ENCODE measurements at regions not wholly inside any gene's neighbourhood (a gene's known extent, or its start where the extent isn't known, plus 50 kb on each side); places are given as distances from the start of the nearest gene placed in this dataset.

DNA sequence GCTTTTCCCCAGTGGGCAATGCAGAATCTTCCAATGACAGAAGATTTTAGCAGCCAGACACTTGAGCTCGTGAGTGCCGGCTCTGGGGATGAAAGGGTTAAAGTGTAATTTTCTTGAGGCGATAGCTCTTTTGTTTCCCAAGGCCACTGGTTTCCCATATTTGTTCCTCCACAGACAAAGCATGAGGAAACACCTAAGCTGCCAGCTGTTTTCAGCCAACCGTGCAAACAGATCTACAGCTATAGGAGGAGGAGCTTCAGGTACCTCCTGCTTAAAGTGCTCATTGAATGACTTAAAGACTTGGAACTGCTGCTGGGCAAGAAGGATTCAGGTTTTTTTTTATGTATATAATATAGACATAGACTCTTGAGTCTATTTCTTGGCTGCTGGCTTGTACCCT lies 1311.5 kb downstream of the TMEM121 start:
- TF ChIP-seq, protein P1, sequence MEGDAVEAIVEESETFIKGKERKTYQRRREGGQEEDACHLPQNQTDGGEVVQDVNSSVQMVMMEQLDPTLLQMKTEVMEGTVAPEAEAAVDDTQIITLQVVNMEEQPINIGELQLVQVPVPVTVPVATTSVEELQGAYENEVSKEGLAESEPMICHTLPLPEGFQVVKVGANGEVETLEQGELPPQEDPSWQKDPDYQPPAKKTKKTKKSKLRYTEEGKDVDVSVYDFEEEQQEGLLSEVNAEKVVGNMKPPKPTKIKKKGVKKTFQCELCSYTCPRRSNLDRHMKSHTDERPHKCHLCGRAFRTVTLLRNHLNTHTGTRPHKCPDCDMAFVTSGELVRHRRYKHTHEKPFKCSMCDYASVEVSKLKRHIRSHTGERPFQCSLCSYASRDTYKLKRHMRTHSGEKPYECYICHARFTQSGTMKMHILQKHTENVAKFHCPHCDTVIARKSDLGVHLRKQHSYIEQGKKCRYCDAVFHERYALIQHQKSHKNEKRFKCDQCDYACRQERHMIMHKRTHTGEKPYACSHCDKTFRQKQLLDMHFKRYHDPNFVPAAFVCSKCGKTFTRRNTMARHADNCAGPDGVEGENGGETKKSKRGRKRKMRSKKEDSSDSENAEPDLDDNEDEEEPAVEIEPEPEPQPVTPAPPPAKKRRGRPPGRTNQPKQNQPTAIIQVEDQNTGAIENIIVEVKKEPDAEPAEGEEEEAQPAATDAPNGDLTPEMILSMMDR (IDR thresholded peaks at IDR 0.05; ENCODE audit: low read depth, low read length, poor library complexity, severe bottlenecking) = no peak
- no peak for TF ChIP-seq EZH2phosphoT487 (IDR thresholded peaks at IDR 0.05; ENCODE audit: borderline replicate concordance, low read length)
- no peak overlapping the region for H3K4me3 ChIP-seq (ENCODE audit: low read length)
- H3K36me3 ChIP-seq (ENCODE audit: control insufficient read depth, low read length) = peaks cover 2% of the 10 kb centered on the region; the same call in 1 of the 2 replicates
- peaks cover 10% of the 10 kb centered on the region for H3K4me1 ChIP-seq (ENCODE audit: control insufficient read depth, low read length)
- H3F3A ChIP-seq (ENCODE audit: control insufficient read depth, insufficient read depth) = no peaks in the 10 kb centered on the region
- H3K27me3 ChIP-seq (ENCODE audit: control insufficient read depth, low read length) = no peaks in the 10 kb centered on the region
- H4K20me1 ChIP-seq (ENCODE audit: control insufficient read depth, insufficient read depth, low read depth, low read length) = no peaks in the 10 kb centered on the region
- no peaks in the 10 kb centered on the region for H3K79me2 ChIP-seq (ENCODE audit: control insufficient read depth, low read length)
- no peak overlapping the region for H3K27ac ChIP-seq (ENCODE audit: low read depth, low read length)
- peaks cover 20% of the 10 kb centered on the region for H3K9me3 ChIP-seq (ENCODE audit: control insufficient read depth, insufficient read depth, low read length)
- H3K4me2 ChIP-seq (ENCODE audit: low read length) = no peak overlapping the region
- no peaks in the 10 kb centered on the region for H3K9me2 ChIP-seq (replicated peaks; ENCODE audit: control insufficient read depth, low read length)

DNA sequence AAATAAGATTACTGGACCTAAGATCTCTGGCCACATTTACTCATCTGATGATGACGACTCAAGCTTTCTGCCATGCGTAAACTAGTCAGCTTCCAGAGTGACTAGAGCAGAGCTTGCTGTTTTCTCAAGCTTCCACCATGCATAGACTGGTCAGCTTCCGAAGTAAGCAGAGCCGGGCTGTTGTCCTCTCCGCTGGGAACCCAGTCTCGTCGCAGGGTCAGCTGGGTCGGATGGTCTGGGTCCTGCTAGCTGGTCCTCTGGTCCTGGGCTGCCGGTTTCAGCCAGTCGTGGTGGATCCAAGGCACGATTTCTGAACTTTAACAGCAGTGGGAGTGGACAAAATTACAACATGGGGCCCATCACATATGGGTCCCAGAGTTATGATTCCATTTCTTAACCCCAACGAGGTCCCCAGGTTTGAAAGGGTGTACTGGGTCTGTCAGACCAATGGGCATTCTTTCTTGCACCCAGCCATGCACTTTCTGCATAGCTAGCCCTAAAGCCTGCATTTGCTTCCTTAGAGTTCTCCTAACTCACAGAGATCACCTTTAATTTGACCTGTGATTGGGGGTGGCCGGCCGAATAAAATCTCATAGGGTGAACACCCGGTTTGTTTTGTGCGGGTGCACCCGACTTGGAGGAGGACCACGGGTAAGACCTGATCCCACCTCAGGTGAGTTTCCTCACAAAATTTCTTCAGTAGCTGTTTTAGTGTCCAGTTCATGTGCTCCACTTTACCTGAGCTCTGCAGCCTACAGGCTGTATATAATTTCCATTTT lies 1312.8 kb downstream of the TMEM121 start:
- Histone ChIP-seq H3K27ac (ENCODE audit: low read depth, low read length) (no peak overlapping the region), H3K9me2 (replicated peaks; ENCODE audit: control insufficient read depth, low read length) (no peaks in the 10 kb centered on the region), H3K27me3 (ENCODE audit: control insufficient read depth, low read length) (no peaks in the 10 kb centered on the region), H3K4me1 (ENCODE audit: control insufficient read depth, low read length) (peaks cover 22% of the 10 kb centered on the region), H3K4me2 (ENCODE audit: low read length) (no peak overlapping the region), H4K20me1 (ENCODE audit: control insufficient read depth, insufficient read depth, low read depth, low read length) (no peaks in the 10 kb centered on the region), H3F3A (ENCODE audit: control insufficient read depth, insufficient read depth) (no peaks in the 10 kb centered on the region), H3K4me3 (ENCODE audit: low read length) (no peak overlapping the region), H3K79me2 (ENCODE audit: control insufficient read depth, low read length) (peaks cover 5% of the 10 kb centered on the region), H3K36me3 (ENCODE audit: control insufficient read depth, low read length) (peaks cover 2% of the 10 kb centered on the region; the same call in 1 of the 2 replicates), H3K9me3 (ENCODE audit: control insufficient read depth, insufficient read depth, low read length) (peaks cover 19% of the 10 kb centered on the region)
- TF ChIP-seq EZH2phosphoT487 (IDR thresholded peaks at IDR 0.05; ENCODE audit: borderline replicate concordance, low read length) = no peak
- TF ChIP-seq, protein P1 (IDR thresholded peaks at IDR 0.05; ENCODE audit: low read depth, low read length, poor library complexity, severe bottlenecking) = no peak

GRCh38 chr14:106840258-106840657 lies 1313.9 kb downstream of the TMEM121 start:
- TF ChIP-seq, protein P1 (IDR thresholded peaks at IDR 0.05; ENCODE audit: low read depth, low read length, poor library complexity, severe bottlenecking) = peak; percentile 44
- TF ChIP-seq EZH2phosphoT487 (IDR thresholded peaks at IDR 0.05; ENCODE audit: borderline replicate concordance, low read length) = no peak
- H3K4me2 ChIP-seq (ENCODE audit: low read length) = no peak overlapping the region
- H3K4me1 ChIP-seq (ENCODE audit: control insufficient read depth, low read length) = peaks cover 23% of the 10 kb centered on the region
- no peaks in the 10 kb centered on the region for H3K27me3 ChIP-seq (ENCODE audit: control insufficient read depth, low read length)
- H3K9me2 ChIP-seq (replicated peaks; ENCODE audit: control insufficient read depth, low read length) = no peaks in the 10 kb centered on the region
- peaks cover 16% of the 10 kb centered on the region for H3K79me2 ChIP-seq (ENCODE audit: control insufficient read depth, low read length)
- no peak overlapping the region for H3K27ac ChIP-seq (ENCODE audit: low read depth, low read length)
- H4K20me1 ChIP-seq (ENCODE audit: control insufficient read depth, insufficient read depth, low read depth, low read length) = no peaks in the 10 kb centered on the region
- H3K9me3 ChIP-seq (ENCODE audit: control insufficient read depth, insufficient read depth, low read length) = peaks cover 19% of the 10 kb centered on the region
- peaks cover 7% of the 10 kb centered on the region for H3K36me3 ChIP-seq (ENCODE audit: control insufficient read depth, low read length)
- no peak overlapping the region for H3K4me3 ChIP-seq (ENCODE audit: low read length)
- H3F3A ChIP-seq (ENCODE audit: control insufficient read depth, insufficient read depth) = no peaks in the 10 kb centered on the region

All from DOHH2 (cell line).